Stimulated activated naive CD4-positive, alpha-beta T cell treated with Interleukin-2 at 50 U/mL for 16 hours (primary cell): ENCODE measurements at regions not wholly inside any gene's neighbourhood (a gene's known extent, or its start where the extent isn't known, plus 50 kb on each side); places are given as distances from the start of the nearest gene placed in this dataset.

Source experiments
- DNase-seq: peaks from one replicate; lab custom pipeline; 2025; lab: John Stamatoyannopoulos, UW

GRCh38 chr6:132936646-132937045, 122.3 kb downstream of the RPS12 start:
- DNase-seq = no peak

- no peak for DNase-seq
These were observed 123.1 kb downstream of the RPS12 start for GRCh38 chr6:132937466-132937906.

GRCh38 chr6:132948889-132949288, 134.5 kb downstream of the RPS12 start:
- no peak for DNase-seq

- no peak for DNase-seq
These were observed 136.2 kb downstream of the RPS12 start for GRCh38 chr6:132950566-132950965.

GRCh38 chr6:132952031-132952867, 137.9 kb downstream of the RPS12 start:
- DNase-seq = no peak

- DNase-seq = no peak
These were observed 138.6 kb downstream of the RPS12 start for GRCh38 chr6:132952986-132953385.

GRCh38 chr6:132954222-132954621, 139.9 kb downstream of the RPS12 start:
- no peak for DNase-seq

GRCh38 chr6:132954936-132955335, 140.6 kb downstream of the RPS12 start:
- DNase-seq = no peak

GRCh38 chr6:132959639-132960326, 145.4 kb downstream of the RPS12 start:
- DNase-seq = no peak

GRCh38 chr6:132960720-132961119, 146.4 kb downstream of the RPS12 start:
- no peak for DNase-seq

GRCh38 chr6:132961122-132961521, 146.8 kb downstream of the RPS12 start:
- DNase-seq = no peak

GRCh38 chr6:132961610-132962009, 147.2 kb downstream of the RPS12 start:
- no peak for DNase-seq

- peak; percentile 18 for DNase-seq
These were observed 148.8 kb downstream of the RPS12 start for GRCh38 chr6:132962936-132963868.

- DNase-seq = no peak
These were observed 149.9 kb downstream of the RPS12 start for GRCh38 chr6:132964101-132964867.

GRCh38 chr6:132964868-132965382, 150.6 kb downstream of the RPS12 start:
- no peak for DNase-seq

- DNase-seq = no peak
These were observed 153.5 kb downstream of the RPS12 start for GRCh38 chr6:132967871-132968270.

GRCh38 chr6:132968419-132968950, 154.1 kb downstream of the RPS12 start:
- DNase-seq = no peak

GRCh38 chr6:132969196-132969595, 154.8 kb downstream of the RPS12 start:
- DNase-seq = no peak

- no peak for DNase-seq
These were observed 157.3 kb downstream of the RPS12 start for GRCh38 chr6:132971676-132972075.

GRCh38 chr6:132972254-132972653, 157.9 kb downstream of the RPS12 start:
- DNase-seq = no peak

GRCh38 chr6:132972971-132973370, 158.6 kb downstream of the RPS12 start:
- no peak for DNase-seq
